ENCODE measurements at regions not wholly inside any gene's neighbourhood (a gene's known extent, or its start where the extent isn't known, plus 50 kb on each side); places are given as distances from the start of the nearest gene placed in this dataset.

DNA sequence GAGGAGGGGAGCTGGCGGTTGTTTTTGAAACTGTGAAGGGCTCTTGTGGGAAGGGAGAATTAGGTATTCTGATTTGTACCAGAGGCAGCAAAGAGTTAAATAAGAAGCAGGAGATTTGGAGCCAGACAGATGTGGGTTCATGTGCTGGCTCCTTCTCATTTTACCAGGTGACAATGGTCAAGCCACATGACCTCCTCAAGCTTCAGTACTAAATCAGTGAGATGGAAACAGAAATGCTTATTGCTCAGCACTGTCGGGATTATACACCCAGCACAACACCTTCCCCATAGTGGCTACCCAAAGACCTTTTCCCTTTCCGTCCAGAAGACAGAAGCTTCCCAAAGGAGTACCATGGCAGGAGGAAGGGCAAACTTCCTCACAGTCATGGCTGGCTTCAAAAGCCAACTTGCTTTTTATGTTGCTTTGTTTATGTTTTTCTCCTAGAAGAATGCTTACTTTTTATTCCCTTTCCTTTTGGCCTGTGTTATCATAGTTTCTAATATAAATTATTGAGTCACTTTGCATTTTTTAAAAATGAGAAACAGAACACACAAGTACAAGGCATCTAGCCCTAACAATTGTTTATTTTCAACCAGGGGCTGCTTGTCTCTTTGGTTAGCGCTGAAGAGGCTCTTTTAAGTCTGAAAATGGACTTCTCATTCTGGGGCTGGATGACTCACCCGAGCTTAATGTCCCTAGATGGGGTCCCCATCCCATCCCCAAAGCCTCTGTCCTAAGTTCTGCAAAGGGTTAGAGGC is 181.5 kb upstream of the ZBED5 start:
- TF ChIP-seq, protein P1, sequence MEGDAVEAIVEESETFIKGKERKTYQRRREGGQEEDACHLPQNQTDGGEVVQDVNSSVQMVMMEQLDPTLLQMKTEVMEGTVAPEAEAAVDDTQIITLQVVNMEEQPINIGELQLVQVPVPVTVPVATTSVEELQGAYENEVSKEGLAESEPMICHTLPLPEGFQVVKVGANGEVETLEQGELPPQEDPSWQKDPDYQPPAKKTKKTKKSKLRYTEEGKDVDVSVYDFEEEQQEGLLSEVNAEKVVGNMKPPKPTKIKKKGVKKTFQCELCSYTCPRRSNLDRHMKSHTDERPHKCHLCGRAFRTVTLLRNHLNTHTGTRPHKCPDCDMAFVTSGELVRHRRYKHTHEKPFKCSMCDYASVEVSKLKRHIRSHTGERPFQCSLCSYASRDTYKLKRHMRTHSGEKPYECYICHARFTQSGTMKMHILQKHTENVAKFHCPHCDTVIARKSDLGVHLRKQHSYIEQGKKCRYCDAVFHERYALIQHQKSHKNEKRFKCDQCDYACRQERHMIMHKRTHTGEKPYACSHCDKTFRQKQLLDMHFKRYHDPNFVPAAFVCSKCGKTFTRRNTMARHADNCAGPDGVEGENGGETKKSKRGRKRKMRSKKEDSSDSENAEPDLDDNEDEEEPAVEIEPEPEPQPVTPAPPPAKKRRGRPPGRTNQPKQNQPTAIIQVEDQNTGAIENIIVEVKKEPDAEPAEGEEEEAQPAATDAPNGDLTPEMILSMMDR (IDR thresholded peaks at IDR 0.05) = no peak
- TF ChIP-seq POLR2A (IDR thresholded peaks at IDR 0.05) = no peak

Measured in Peyer's patch (tissue), 4 donors.